ENCODE measurements at regions not wholly inside any gene's neighbourhood (a gene's known extent, or its start where the extent isn't known, plus 50 kb on each side); places are given as distances from the start of the nearest gene placed in this dataset.

- DNase-seq: no peak
Measured at GRCh38 chr12:116650585-116651087, 87.2 kb downstream of the SPRING1 start.

- DNase-seq: no peak
Measured at GRCh38 chr12:116650062-116650461, 87.8 kb downstream of the SPRING1 start.

- DNase-seq: no peak
Measured at GRCh38 chr12:116647813-116648212, 88.6 kb downstream of the MAP1LC3B2 start.

- DNase-seq: no peak
Measured at GRCh38 chr12:116646901-116647300, 87.7 kb downstream of the MAP1LC3B2 start.

DNA sequence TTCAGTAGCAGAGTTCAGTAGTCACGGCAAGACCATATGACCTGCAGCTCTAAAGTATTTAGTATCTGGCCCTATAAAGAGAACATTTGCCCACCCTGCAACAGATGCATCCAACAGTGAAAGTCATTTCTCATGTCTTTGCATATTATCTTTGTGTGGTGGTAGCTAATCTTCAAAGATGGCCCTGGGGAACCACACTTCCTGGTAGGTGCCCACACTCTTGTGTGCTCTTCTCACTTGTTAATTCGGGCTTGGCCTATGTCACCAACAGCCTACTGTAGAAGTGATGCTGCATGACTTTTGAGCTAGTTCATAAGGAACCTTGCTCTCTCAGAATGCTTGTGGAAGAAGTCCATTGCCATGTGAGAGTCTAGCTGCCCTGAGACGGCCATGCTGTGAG is 85.6 kb downstream of the MAP1LC3B2 start:
- no peak for DNase-seq

GRCh38 chr12:116642683-116643082 is 83.5 kb downstream of the MAP1LC3B2 start:
- no peak for DNase-seq

GRCh38 chr12:116642106-116642505 is 82.9 kb downstream of the MAP1LC3B2 start:
- no peak for DNase-seq

GRCh38 chr12:116640281-116640680 is 81.1 kb downstream of the MAP1LC3B2 start:
- DNase-seq: no peak

DNA sequence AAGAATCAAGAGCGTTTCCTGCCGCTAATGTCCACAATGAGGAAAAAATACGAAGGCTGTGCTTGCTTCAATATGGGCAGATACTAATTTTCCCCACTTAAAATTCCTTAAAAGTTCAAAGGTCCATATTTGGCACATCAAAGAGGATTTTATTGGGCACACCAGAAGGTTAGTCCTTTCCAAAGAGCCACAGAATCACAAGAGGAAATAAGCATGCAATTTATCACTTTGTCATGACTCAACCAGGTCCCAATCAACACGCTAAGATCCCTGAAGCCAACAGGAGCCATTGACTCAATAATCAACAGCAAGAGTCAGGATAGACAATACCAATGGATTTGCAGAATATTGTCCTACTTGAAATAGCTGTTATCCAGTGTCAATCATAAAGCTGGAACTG is 80.6 kb downstream of the MAP1LC3B2 start:
- DNase-seq: no peak

DNA sequence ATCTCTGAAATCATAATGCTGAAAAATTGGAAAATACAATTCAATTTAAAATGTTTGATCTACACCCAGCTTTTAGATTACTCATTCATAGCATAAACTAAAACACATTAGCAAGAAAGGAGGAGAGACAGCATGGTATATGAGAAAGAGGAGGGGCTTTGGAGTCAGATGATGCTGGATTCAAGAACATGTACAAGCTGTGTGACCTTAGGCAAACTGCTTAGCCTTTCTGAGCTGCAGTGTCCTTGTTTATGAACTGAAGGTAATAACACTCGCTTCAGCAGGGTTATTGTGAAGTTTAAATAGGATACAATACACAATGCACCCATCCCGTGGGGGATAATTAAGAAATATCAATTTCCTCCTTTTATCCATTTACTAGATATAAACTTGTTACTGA is 79.2 kb downstream of the MAP1LC3B2 start:
- no peak for DNase-seq

DNA sequence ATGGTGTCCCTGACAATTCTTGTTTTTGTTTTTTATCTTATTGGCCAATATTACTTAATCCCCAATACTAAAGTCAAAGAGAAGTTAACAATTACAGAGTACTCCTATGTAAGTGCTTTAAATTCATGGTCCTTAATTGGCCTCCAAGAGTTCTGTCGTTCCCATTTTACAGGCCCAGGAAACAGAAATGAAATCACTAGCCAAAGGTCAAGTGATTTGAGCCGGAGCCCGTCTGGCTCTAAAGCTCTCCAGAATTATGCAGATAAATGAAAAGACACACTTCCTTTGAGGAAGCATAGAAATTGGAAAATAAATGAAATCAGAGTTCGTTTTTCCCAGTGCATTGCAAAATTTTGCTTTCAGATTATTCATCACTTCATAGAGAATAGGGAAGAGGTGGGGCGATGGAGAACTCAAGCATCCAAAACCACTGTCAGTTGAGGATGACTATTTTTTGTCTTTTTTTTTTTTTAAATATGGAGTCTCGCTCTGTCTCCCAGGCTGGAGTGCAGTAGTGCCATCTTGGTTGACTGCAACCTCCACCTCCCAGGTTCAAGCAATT is 78.5 kb downstream of the MAP1LC3B2 start:
- no peak for DNase-seq

- no peak for DNase-seq
Measured at GRCh38 chr12:116636608-116637519, 77.7 kb downstream of the MAP1LC3B2 start.

- DNase-seq: no peak
Measured at GRCh38 chr12:116635487-116635886, 76.3 kb downstream of the MAP1LC3B2 start.

DNA sequence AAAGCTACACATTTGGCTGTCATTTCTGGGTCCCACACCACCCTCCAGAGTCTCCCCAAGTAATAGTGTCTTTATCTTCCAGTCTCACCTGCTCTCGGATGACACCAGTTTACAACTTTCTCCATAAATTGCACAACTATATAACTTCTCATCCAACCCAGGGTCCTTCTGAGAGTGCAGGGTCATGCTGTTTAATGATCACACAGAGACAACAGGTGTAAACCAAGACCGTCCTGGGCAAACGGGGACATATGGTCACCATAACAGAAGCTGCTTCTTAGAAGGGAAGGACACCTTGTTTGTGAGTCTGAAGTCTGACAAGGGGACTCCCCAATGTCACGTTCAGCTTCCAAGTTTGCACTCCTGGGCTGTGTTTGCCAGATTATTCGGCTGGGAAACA is 74.3 kb downstream of the MAP1LC3B2 start:
- no peak for DNase-seq

DNA sequence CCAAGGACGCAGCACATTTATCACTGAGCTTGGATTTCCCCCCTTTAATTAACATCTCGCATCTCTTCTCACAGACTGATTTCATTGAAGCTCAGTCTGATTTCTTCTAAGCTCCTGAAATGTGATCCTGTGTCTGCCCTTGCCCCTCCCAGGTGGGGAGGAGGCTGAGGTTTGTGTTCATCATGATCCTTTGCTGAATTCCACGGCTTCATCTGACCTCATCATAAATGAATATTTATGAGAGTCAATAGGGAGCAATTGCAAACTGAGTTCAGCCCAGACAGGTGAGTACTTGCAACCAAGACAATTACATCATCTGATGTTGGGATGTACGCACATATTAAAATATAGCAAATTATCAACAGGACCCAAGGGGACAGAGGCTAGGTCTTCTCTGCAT is 72.4 kb downstream of the MAP1LC3B2 start:
- DNase-seq: no peak

- no peak for DNase-seq
Measured at GRCh38 chr12:116630762-116631161, 71.6 kb downstream of the MAP1LC3B2 start.

GRCh38 chr12:116629480-116629879 is 70.3 kb downstream of the MAP1LC3B2 start:
- no peak for DNase-seq

- DNase-seq: no peak
Measured at GRCh38 chr12:116628989-116629388, 69.8 kb downstream of the MAP1LC3B2 start.

GRCh38 chr12:116628450-116628793 is 69.2 kb downstream of the MAP1LC3B2 start:
- DNase-seq: no peak
